Naive thymus-derived CD4-positive, alpha-beta T cell (primary cell): ENCODE measurements at regions not wholly inside any gene's neighbourhood (a gene's known extent, or its start where the extent isn't known, plus 50 kb on each side); places are given as distances from the start of the nearest gene placed in this dataset.

Experiments
- ATAC-seq: fragments of 150-1000 bp; cut with Tn5 transposase; 2 replicates; pipeline ENCODE4 v1.10.0; 2021; ENCODE audit warnings: mild to moderate bottlenecking, moderate library complexity
- CTCF ChIA-PET: fragments of 350-600 bp; sonication (Branson Sonifier 250); formaldehyde crosslinking; loops from one replicate; lab custom pipeline; 2021; ENCODE audit warnings: antibody characterized with exemption; lab: Charles Lee
- POLR2A ChIA-PET: fragments of 350-600 bp; sonication (Branson Sonifier 250); formaldehyde crosslinking; loops from one replicate; lab custom pipeline; 2021; ENCODE audit warnings: antibody characterized with exemption, inconsistent platforms; lab: Charles Lee
- DNase-seq, 9 donors: peaks; one replicate each; pipeline versions ENCODE4 v3.0.0 to v3.0.0-alpha.2; 2020 to 2022; ENCODE audit warnings: mixed read lengths in 1 of 9
- H3K27ac ChIP-seq: one replicate; pipeline ENCODE4 v1.7.0; 2013; ENCODE audit warnings: mild to moderate bottlenecking, low read depth, low read length, moderate library complexity
- H3K27me3 ChIP-seq, 2 donors: one replicate each; pipeline ENCODE4 v1.7.0; 2013; ENCODE audit warnings: low read length in 2 of 2, mild to moderate bottlenecking in 2 of 2, moderate library complexity in 2 of 2; ENCODE audit not compliant: control insufficient read depth in 2 of 2, insufficient read depth in 2 of 2
- H3K36me3 ChIP-seq, 3 experiments: 1 replicate in 2 of 3; 2 replicates in 1 of 3; pipeline ENCODE4 v1.7.0; 2013; ENCODE audit warnings: low read length in 3 of 3, mild to moderate bottlenecking in 3 of 3, moderate library complexity in 1 of 3; ENCODE audit not compliant: insufficient read depth in 3 of 3, control insufficient read depth in 2 of 3
- H3K4me1 ChIP-seq, 2 donors: one replicate each; pipeline ENCODE4 v1.7.0; 2013; ENCODE audit warnings: low read length in 2 of 2, mild to moderate bottlenecking in 2 of 2, moderate library complexity in 1 of 2; ENCODE audit not compliant: control insufficient read depth in 2 of 2, insufficient read depth in 2 of 2
- H3K4me3 ChIP-seq: 2 replicates; pipeline ENCODE4 v1.7.0; 2013; ENCODE audit warnings: mild to moderate bottlenecking, low read length
- H3K9me3 ChIP-seq, 3 experiments: 1 replicate in 2 of 3; 2 replicates in 1 of 3; pipeline ENCODE4 v1.7.0; 2013; ENCODE audit warnings: low read length in 3 of 3; ENCODE audit not compliant: control insufficient read depth in 2 of 3
- H3K27ac Mint-ChIP-seq, 9 donors: one replicate each; pipeline ENCODE4 v1.8.0; 2020 to 2022; ENCODE audit warnings: mixed read lengths in 9 of 9, mild to moderate bottlenecking in 8 of 9, moderate library complexity in 5 of 9, inconsistent platforms in 2 of 9
- H3K27me3 Mint-ChIP-seq, 5 donors: one replicate each; pipeline ENCODE4 v1.8.0; 2021 to 2022; ENCODE audit warnings: mixed read lengths in 5 of 5, mild to moderate bottlenecking in 1 of 5
- H3K36me3 Mint-ChIP-seq, 5 donors: one replicate each; pipeline ENCODE4 v1.8.0; 2020 to 2022; ENCODE audit warnings: mixed read lengths in 5 of 5, mild to moderate bottlenecking in 3 of 5, inconsistent platforms in 1 of 5
- H3K4me1 Mint-ChIP-seq, 7 donors: one replicate each; pipeline ENCODE4 v1.8.0; 2020 to 2022; ENCODE audit warnings: mixed read lengths in 7 of 7, mild to moderate bottlenecking in 3 of 7, inconsistent platforms in 1 of 7
- H3K4me3 Mint-ChIP-seq, 10 donors: one replicate each; pipeline ENCODE4 v1.8.0; 2020 to 2022; ENCODE audit warnings: mild to moderate bottlenecking in 10 of 10, mixed read lengths in 10 of 10, moderate library complexity in 6 of 10, inconsistent platforms in 2 of 10
- H3K9me3 Mint-ChIP-seq, 11 donors: one replicate each; pipeline ENCODE4 v1.8.0; 2020 to 2022; ENCODE audit warnings: mixed read lengths in 11 of 11, mild to moderate bottlenecking in 4 of 11, inconsistent platforms in 1 of 11, moderate library complexity in 1 of 11
- intact Hi-C, 2 donors: fragments of 100-400 bp; cut with micrococcal nuclease; formaldehyde crosslinking; loops; one replicate each; pipeline ENCODE4 v1.15.1; 2023

DNA sequence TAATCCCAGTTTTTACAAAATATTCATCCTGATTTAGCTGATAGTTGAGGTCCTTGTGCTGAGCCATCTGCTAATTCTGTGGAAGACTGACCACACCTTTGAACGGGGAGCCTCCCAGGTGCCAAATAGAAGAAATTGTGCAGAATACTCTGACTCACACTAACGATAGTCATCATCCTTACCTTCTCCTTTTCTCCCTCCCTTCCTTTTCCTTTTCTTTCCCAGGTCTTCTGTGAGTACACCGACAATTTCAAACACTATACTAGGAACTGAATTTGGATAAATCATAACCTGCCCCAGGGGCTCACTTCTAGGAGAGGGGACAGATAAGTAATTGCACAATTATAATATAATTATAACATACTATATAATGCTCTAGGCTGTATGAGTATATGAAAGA lies 73.1 kb upstream of the CTSC start:
- ChIA-PET POLR2A (no interaction called here), CTCF (no interaction called here)
- no peaks in the 10 kb centered on the region for H3K27me3 Mint-ChIP-seq
- Histone ChIP-seq H3K9me3 (no peaks in the 10 kb centered on the region), H3K36me3 (no peaks in the 10 kb centered on the region), H3K27me3 (no peaks in the 10 kb centered on the region), H3K4me1 (peaks cover 19 to 23% of the 10 kb centered on the region in 2 donors), H3K27ac (no peak overlapping the region), H3K4me3 (no peak overlapping the region)
- DNase-seq (no peak), ATAC-seq (no peak)
- H3K9me3 Mint-ChIP-seq = peaks cover 0 to 11% (median 0%) of the 10 kb centered on the region in 11 donors
- peak overlapping the region in 1 of 9 donors; percentile 52 for H3K27ac Mint-ChIP-seq
- peaks cover 21 to 45% (median 32%) of the 10 kb centered on the region in 7 donors for H3K4me1 Mint-ChIP-seq
- peaks cover 0 to 23% (median 0%) of the 10 kb centered on the region in 5 donors for H3K36me3 Mint-ChIP-seq
- intact Hi-C loops = no loop called here
- H3K4me3 Mint-ChIP-seq = no peak overlapping the region

DNA sequence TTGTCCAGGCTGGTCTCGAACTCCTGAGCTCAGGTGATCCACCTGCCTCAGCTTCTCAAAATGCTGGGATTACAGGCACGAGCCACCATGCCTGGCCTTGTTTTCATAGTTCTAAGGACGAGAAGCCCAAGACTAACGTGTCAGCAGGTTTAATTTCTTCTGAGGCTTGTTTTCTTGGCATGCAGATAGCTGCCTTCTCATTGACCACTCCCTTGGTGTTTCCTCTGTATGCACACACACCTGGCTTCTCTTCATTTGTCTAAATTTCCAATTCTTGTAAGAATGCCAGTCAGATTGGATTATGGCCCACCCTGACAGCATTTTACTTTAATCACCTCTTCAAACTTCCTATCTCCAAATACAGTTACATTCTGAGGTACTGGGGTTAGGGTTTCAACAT lies 72.5 kb upstream of the CTSC start:
- no peak overlapping the region for H3K27ac Mint-ChIP-seq
- peaks cover 0 to 23% (median 0%) of the 10 kb centered on the region in 5 donors for H3K36me3 Mint-ChIP-seq
- intact Hi-C loops = no loop called here
- no peak overlapping the region for H3K27ac ChIP-seq
- peaks cover 0 to 11% (median 0%) of the 10 kb centered on the region in 11 donors for H3K9me3 Mint-ChIP-seq
- peaks cover 13 to 17% of the 10 kb centered on the region in 2 donors for H3K4me1 ChIP-seq
- peaks cover 16 to 45% (median 28%) of the 10 kb centered on the region in 7 donors for H3K4me1 Mint-ChIP-seq
- no peaks in the 10 kb centered on the region for H3K36me3 ChIP-seq
- ChIA-PET CTCF (no interaction called here), POLR2A (interaction anchor here (1.2 kb wide), 1 partner anchor 11 kb away, joined by 3 read pairs; no protein-coding TSS in a partner anchor)
- no peak for ATAC-seq
- no peak overlapping the region for H3K4me3 Mint-ChIP-seq
- H3K27me3 Mint-ChIP-seq = no peaks in the 10 kb centered on the region
- H3K27me3 ChIP-seq = no peaks in the 10 kb centered on the region
- DNase-seq = no peak
- no peak overlapping the region for H3K4me3 ChIP-seq
- H3K9me3 ChIP-seq = no peaks in the 10 kb centered on the region

- Mint-ChIP-seq H3K36me3 (peaks cover 0 to 11% (median 0%) of the 10 kb centered on the region in 5 donors), H3K27me3 (no peaks in the 10 kb centered on the region), H3K9me3 (peaks cover 0 to 1% (median 0%) of the 10 kb centered on the region in 11 donors), H3K27ac (no peak overlapping the region), H3K4me3 (no peak overlapping the region), H3K4me1 (peaks cover 0 to 44% (median 18%) of the 10 kb centered on the region in 7 donors)
- intact Hi-C loops = no loop called here
- DNase-seq = no peak
- no peak for ATAC-seq
- ChIA-PET CTCF (interaction anchor here (0.7 kb wide), 1 partner anchor 501 kb away, joined by 3 read pairs; no protein-coding TSS in a partner anchor), POLR2A (no interaction called here)
- Histone ChIP-seq H3K4me1 (peaks cover 0 to 3% of the 10 kb centered on the region in 2 donors), H3K27ac (no peak overlapping the region), H3K4me3 (no peak overlapping the region), H3K9me3 (no peaks in the 10 kb centered on the region), H3K36me3 (no peaks in the 10 kb centered on the region), H3K27me3 (no peaks in the 10 kb centered on the region)
Measured at GRCh38 chr11:88406876-88407275, 69.3 kb upstream of the CTSC start.

DNA sequence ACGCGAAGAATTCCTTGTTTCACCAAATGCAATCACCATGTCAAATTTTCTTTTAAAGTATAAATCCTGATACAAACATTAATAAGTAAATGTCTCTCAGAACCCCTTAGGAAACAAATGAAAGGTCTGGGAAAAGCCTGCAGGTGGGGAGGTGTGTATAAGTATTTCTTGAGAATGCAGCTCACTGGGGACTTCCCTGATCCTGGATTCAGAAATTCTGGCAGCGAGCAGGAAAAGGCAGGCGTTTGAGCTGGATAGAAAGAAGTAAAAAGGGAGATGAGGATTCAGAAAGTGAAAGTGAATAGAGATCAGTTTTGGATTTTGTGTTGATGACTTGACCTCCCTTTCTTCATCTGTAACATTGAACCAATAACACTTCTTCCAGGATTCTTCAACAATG lies 68.3 kb upstream of the CTSC start:
- intact Hi-C loops = loop anchor here in 1 of 2 donors (2.0 kb wide), 1 partner anchor 15 kb away; no protein-coding TSS in a partner anchor
- Mint-ChIP-seq H3K4me1 (peaks cover 0 to 41% (median 18%) of the 10 kb centered on the region in 7 donors), H3K4me3 (peak overlapping the region in 1 of 10 donors; percentile 13), H3K36me3 (peaks cover 0 to 11% (median 0%) of the 10 kb centered on the region in 5 donors), H3K27ac (peak overlapping the region in 1 of 9 donors; percentile 48), H3K9me3 (peaks cover 0 to 1% (median 0%) of the 10 kb centered on the region in 11 donors), H3K27me3 (no peaks in the 10 kb centered on the region)
- no peaks in the 10 kb centered on the region for H3K9me3 ChIP-seq
- H3K36me3 ChIP-seq = no peaks in the 10 kb centered on the region
- no peak for ATAC-seq
- no peak for DNase-seq
- POLR2A ChIA-PET = no interaction called here
- no peaks in the 10 kb centered on the region for H3K27me3 ChIP-seq
- H3K4me1 ChIP-seq = peaks cover 0 to 3% of the 10 kb centered on the region in 2 donors
- H3K27ac ChIP-seq = no peak overlapping the region
- CTCF ChIA-PET = no interaction called here
- H3K4me3 ChIP-seq = no peak overlapping the region

DNA sequence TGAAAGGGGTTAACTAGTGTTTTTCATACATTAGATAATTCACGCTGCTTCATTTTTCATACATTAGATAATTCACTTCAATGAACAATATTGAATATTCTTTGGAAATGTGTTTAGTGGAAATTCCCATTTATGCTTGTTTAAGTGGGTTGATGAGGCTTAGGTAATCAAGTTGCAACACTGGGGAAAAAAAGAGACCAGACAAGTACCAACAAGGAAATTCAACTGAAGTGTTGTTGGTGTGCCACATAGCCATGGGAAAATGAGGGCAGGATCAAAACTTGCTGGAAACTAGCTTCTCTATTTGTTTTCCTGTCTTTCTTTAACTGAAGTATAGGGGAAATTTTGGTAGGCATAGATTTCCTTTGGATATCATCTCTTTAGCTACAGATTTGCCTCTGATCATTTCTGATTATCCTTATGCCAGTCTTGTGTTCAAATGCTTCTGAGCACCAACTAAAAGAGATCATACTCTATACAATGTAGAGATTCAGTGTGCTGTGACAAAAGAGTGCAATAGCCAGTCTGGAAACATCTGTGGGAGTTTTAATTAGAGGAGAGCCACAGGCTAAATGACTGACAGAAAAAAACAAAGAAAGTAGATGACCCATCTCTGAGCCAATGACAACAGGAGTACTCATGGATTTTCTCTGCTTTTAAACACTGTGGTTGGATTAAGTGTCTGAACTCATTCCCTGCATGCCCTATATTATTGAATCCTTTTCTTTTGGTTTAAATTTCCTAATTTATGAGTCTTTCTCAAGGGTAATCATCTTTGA lies 67.6 kb upstream of the CTSC start:
- Histone ChIP-seq H3K36me3 (no peaks in the 10 kb centered on the region), H3K4me3 (no peak overlapping the region), H3K4me1 (peaks cover 0 to 3% of the 10 kb centered on the region in 2 donors), H3K27me3 (no peaks in the 10 kb centered on the region), H3K9me3 (no peaks in the 10 kb centered on the region), H3K27ac (no peak overlapping the region)
- ChIA-PET CTCF (no interaction called here), POLR2A (no interaction called here)
- Mint-ChIP-seq H3K9me3 (peaks cover 0 to 1% (median 0%) of the 10 kb centered on the region in 11 donors), H3K4me3 (no peak overlapping the region), H3K27me3 (no peaks in the 10 kb centered on the region), H3K4me1 (peaks cover 0 to 40% (median 18%) of the 10 kb centered on the region in 7 donors), H3K36me3 (peaks cover 0 to 10% (median 0%) of the 10 kb centered on the region in 5 donors), H3K27ac (no peak overlapping the region)
- no peak for DNase-seq
- intact Hi-C loops = loop anchor here in 1 of 2 donors (2.0 to 5.0 kb wide), 2 partner anchors 16 to 38 kb away; no protein-coding TSS in a partner anchor
- ATAC-seq = no peak

- H3K36me3 Mint-ChIP-seq = peaks cover 0 to 13% (median 0%) of the 10 kb centered on the region in 5 donors
- peak overlapping the region in 2 of 9 donors; percentile 10 to 69 for H3K27ac Mint-ChIP-seq
- Histone ChIP-seq H3K36me3 (no peaks in the 10 kb centered on the region), H3K4me1 (peaks cover 0 to 3% of the 10 kb centered on the region in 2 donors), H3K4me3 (no peak overlapping the region), H3K27ac (no peak overlapping the region), H3K9me3 (no peaks in the 10 kb centered on the region), H3K27me3 (no peaks in the 10 kb centered on the region)
- POLR2A ChIA-PET = no interaction called here
- H3K27me3 Mint-ChIP-seq = no peaks in the 10 kb centered on the region
- CTCF ChIA-PET = no interaction called here
- intact Hi-C loops = loop anchor here in 1 of 2 donors (2.0 to 5.0 kb wide), 2 partner anchors 16 to 37 kb away; no protein-coding TSS in a partner anchor
- ATAC-seq (no peak), DNase-seq (no peak)
- H3K9me3 Mint-ChIP-seq = peaks cover 0 to 4% (median 0%) of the 10 kb centered on the region in 11 donors
- H3K4me1 Mint-ChIP-seq = peaks cover 0 to 43% (median 18%) of the 10 kb centered on the region in 7 donors
- H3K4me3 Mint-ChIP-seq = peak overlapping the region in 5 of 10 donors; percentile 13 to 56 (median 34)
Measured at GRCh38 chr11:88404391-88404790, 66.9 kb upstream of the CTSC start.
